ENCODE measurements at regions not wholly inside any gene's neighbourhood (a gene's known extent, or its start where the extent isn't known, plus 50 kb on each side); places are given as distances from the start of the nearest gene placed in this dataset.

- FAIRE-seq (no peak), DNase-seq (ENCODE audit: low read depth) (no peak)
- Histone ChIP-seq H3K27me3 (ENCODE audit: control insufficient read depth, insufficient read depth, low read length) (no peaks in the 10 kb centered on the region), H3K36me3 (ENCODE audit: control insufficient read depth, insufficient read depth, low read length) (no peaks in the 10 kb centered on the region), H3K4me3 (ENCODE audit: low read depth, low read length) (no peak overlapping the region)
- TF ChIP-seq, protein P1, sequence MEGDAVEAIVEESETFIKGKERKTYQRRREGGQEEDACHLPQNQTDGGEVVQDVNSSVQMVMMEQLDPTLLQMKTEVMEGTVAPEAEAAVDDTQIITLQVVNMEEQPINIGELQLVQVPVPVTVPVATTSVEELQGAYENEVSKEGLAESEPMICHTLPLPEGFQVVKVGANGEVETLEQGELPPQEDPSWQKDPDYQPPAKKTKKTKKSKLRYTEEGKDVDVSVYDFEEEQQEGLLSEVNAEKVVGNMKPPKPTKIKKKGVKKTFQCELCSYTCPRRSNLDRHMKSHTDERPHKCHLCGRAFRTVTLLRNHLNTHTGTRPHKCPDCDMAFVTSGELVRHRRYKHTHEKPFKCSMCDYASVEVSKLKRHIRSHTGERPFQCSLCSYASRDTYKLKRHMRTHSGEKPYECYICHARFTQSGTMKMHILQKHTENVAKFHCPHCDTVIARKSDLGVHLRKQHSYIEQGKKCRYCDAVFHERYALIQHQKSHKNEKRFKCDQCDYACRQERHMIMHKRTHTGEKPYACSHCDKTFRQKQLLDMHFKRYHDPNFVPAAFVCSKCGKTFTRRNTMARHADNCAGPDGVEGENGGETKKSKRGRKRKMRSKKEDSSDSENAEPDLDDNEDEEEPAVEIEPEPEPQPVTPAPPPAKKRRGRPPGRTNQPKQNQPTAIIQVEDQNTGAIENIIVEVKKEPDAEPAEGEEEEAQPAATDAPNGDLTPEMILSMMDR (IDR thresholded peaks at IDR 0.05; ENCODE audit: insufficient read depth, low read length, severe bottlenecking), result no peak
Measured at GRCh38 chr5:107294211-107294550, 376.6 kb downstream of the EFNA5 start.

GRCh38 chr5:107293541-107294210, 377.1 kb downstream of the EFNA5 start:
- H3K36me3 ChIP-seq (ENCODE audit: control insufficient read depth, insufficient read depth, low read length), result no peaks in the 10 kb centered on the region
- FAIRE-seq, result no peak
- TF ChIP-seq, protein P1 (IDR thresholded peaks at IDR 0.05; ENCODE audit: insufficient read depth, low read length, severe bottlenecking), result no peak
- no peak overlapping the region for H3K4me3 ChIP-seq (ENCODE audit: low read depth, low read length)
- H3K27me3 ChIP-seq (ENCODE audit: control insufficient read depth, insufficient read depth, low read length), result no peaks in the 10 kb centered on the region
- no peak for DNase-seq (ENCODE audit: low read depth)

- Histone ChIP-seq H3K36me3 (ENCODE audit: control insufficient read depth, insufficient read depth, low read length) (no peaks in the 10 kb centered on the region), H3K4me3 (ENCODE audit: low read depth, low read length) (no peak overlapping the region), H3K27me3 (ENCODE audit: control insufficient read depth, insufficient read depth, low read length) (no peaks in the 10 kb centered on the region)
- TF ChIP-seq, protein P1 (IDR thresholded peaks at IDR 0.05; ENCODE audit: insufficient read depth, low read length, severe bottlenecking), result no peak
- FAIRE-seq (no peak), DNase-seq (ENCODE audit: low read depth) (no peak)
Measured at GRCh38 chr5:107291866-107292265, 378.9 kb downstream of the EFNA5 start.

- FAIRE-seq (no peak), DNase-seq (ENCODE audit: low read depth) (no peak)
- Histone ChIP-seq H3K4me3 (ENCODE audit: low read depth, low read length) (no peak overlapping the region), H3K36me3 (ENCODE audit: control insufficient read depth, insufficient read depth, low read length) (no peaks in the 10 kb centered on the region), H3K27me3 (ENCODE audit: control insufficient read depth, insufficient read depth, low read length) (no peaks in the 10 kb centered on the region)
- TF ChIP-seq, protein P1 (IDR thresholded peaks at IDR 0.05; ENCODE audit: insufficient read depth, low read length, severe bottlenecking), result no peak
Measured at GRCh38 chr5:107290780-107291398, 379.8 kb downstream of the EFNA5 start.

- peak; percentile 29 for DNase-seq (ENCODE audit: low read depth)
- Histone ChIP-seq H3K36me3 (ENCODE audit: control insufficient read depth, insufficient read depth, low read length) (no peaks in the 10 kb centered on the region), H3K27me3 (ENCODE audit: control insufficient read depth, insufficient read depth, low read length) (no peaks in the 10 kb centered on the region), H3K4me3 (ENCODE audit: low read depth, low read length) (no peak overlapping the region)
- TF ChIP-seq, protein P1 (IDR thresholded peaks at IDR 0.05; ENCODE audit: insufficient read depth, low read length, severe bottlenecking), result no peak
- FAIRE-seq, result no peak
Measured at GRCh38 chr5:107289030-107289714, 381.6 kb downstream of the EFNA5 start.
